Astrocyte (in vitro differentiated cells and primary cell): ENCODE measurements at regions not wholly inside any gene's neighbourhood (a gene's known extent, or its start where the extent isn't known, plus 50 kb on each side); places are given as distances from the start of the nearest gene placed in this dataset.

Experiments used
- DNase-seq: peaks from one replicate; pipeline ENCODE4 v3.0.0-alpha.2; 2010; ENCODE audit warnings: low read depth
- FAIRE-seq: peaks from 2 replicates; lab custom pipeline; 2011; peaks lifted over from hg19 to GRCh38; lab: Jason Lieb, UNC
- H2AFZ ChIP-seq: 2 replicates; pipeline ENCODE4 v1.6.0; 2012; ENCODE audit warnings: low read depth, low read length, inconsistent platforms
- H3K27ac ChIP-seq: 2 replicates; pipeline ENCODE4 v1.5.1; 2011; ENCODE audit warnings: low read depth, low read length, inconsistent platforms
- H3K27me3 ChIP-seq: 2 replicates; pipeline ENCODE4 v1.6.0; 2011; ENCODE audit warnings: low read length, inconsistent platforms; ENCODE audit not compliant: insufficient read depth
- H3K36me3 ChIP-seq: 2 replicates; pipeline ENCODE4 v1.5.1; 2011; ENCODE audit warnings: low read length, inconsistent platforms; ENCODE audit not compliant: insufficient read depth
- H3K4me1 ChIP-seq: 2 replicates; pipeline ENCODE4 v1.5.1; 2011; ENCODE audit warnings: low read length, inconsistent platforms; ENCODE audit not compliant: insufficient read depth
- H3K4me2 ChIP-seq: 2 replicates; pipeline ENCODE4 v1.6.0; 2012; ENCODE audit warnings: low read length, inconsistent platforms
- H3K4me3 ChIP-seq: 2 replicates; pipeline ENCODE4 v1.5.1; 2011; ENCODE audit warnings: low read depth, mild to moderate bottlenecking, low read length, inconsistent platforms; ENCODE audit not compliant: insufficient read depth
- H3K79me2 ChIP-seq: 2 replicates; pipeline ENCODE4 v1.6.0; 2012; ENCODE audit warnings: mild to moderate bottlenecking, low read length, inconsistent platforms; ENCODE audit not compliant: insufficient read depth
- H3K9ac ChIP-seq: 2 replicates; pipeline ENCODE4 v1.6.0; 2012; ENCODE audit warnings: mild to moderate bottlenecking, low read length, inconsistent platforms
- H3K9me3 ChIP-seq: 2 replicates; pipeline ENCODE4 v1.5.1; 2012; ENCODE audit warnings: low read depth, mild to moderate bottlenecking, low read length, inconsistent platforms; ENCODE audit not compliant: insufficient read depth
- H4K20me1 ChIP-seq: 2 replicates; pipeline ENCODE4 v1.6.0; 2012; ENCODE audit warnings: low read length, inconsistent platforms; ENCODE audit not compliant: insufficient read depth
- H3K27ac Mint-ChIP-seq: one replicate; pipeline ENCODE4 v1.8.0; 2021; ENCODE audit warnings: mild to moderate bottlenecking, mixed read lengths; ENCODE audit not compliant: unreplicated experiment
- H3K27me3 Mint-ChIP-seq: one replicate; pipeline ENCODE4 v1.8.0; 2021; ENCODE audit warnings: low read depth, mixed read lengths; ENCODE audit not compliant: unreplicated experiment
- H3K36me3 Mint-ChIP-seq: one replicate; pipeline ENCODE4 v1.8.0; 2021; ENCODE audit warnings: low read depth, mixed read lengths; ENCODE audit not compliant: unreplicated experiment
- H3K4me1 Mint-ChIP-seq: one replicate; pipeline ENCODE4 v1.8.0; 2021; ENCODE audit warnings: low read depth, mixed read lengths; ENCODE audit not compliant: unreplicated experiment
- H3K4me3 Mint-ChIP-seq: one replicate; pipeline ENCODE4 v1.8.0; 2021; ENCODE audit warnings: mild to moderate bottlenecking, moderate library complexity, mixed read lengths; ENCODE audit not compliant: unreplicated experiment
- H3K9me3 Mint-ChIP-seq: one replicate; pipeline ENCODE4 v1.8.0; 2021; ENCODE audit warnings: mild to moderate bottlenecking, mixed read lengths; ENCODE audit not compliant: unreplicated experiment
- CTCF ChIP-seq: IDR thresholded peaks from 2 replicates; pipeline ENCODE4 v1.5.1; 2011; ENCODE audit warnings: low read depth, mild to moderate bottlenecking, inconsistent platforms, low read length, moderate library complexity; ENCODE audit not compliant: insufficient read depth
- EZH2 ChIP-seq: IDR thresholded peaks from 2 replicates; pipeline ENCODE4 v1.6.1; 2012; ENCODE audit warnings: mild to moderate bottlenecking, low read length, inconsistent platforms; ENCODE audit not compliant: insufficient read depth

DNA sequence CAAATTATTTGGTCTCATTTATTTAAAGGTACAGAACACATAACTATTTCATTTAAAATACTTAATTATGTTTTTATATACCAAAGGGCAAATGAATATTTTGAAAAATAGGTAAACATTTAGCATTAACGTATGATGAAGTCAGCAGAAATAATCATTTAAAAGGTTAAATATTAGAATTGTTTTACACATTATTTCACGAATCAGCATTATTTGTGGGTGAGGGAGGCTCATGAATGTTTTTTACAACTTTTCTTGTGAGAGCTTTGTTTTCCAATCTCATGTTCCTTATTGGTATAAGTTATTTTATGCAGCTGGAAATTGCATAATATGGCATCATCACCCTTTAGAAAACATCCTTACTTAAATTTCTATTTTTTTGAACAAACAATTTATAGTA lies 73.9 kb upstream of the FSTL5 start:
- Histone ChIP-seq H4K20me1 (no peaks in the 10 kb centered on the region), H3K79me2 (no peaks in the 10 kb centered on the region), H3K27me3 (no peaks in the 10 kb centered on the region), H3K4me1 (no peaks in the 10 kb centered on the region), H3K9ac (no peak overlapping the region), H3K4me2 (no peak overlapping the region), H2AFZ (no peak overlapping the region), H3K9me3 (no peaks in the 10 kb centered on the region), H3K36me3 (no peaks in the 10 kb centered on the region), H3K27ac (no peak overlapping the region), H3K4me3 (no peak overlapping the region)
- no peak overlapping the region for H3K4me3 Mint-ChIP-seq
- H3K36me3 Mint-ChIP-seq = no peaks in the 10 kb centered on the region
- H3K4me1 Mint-ChIP-seq = no peaks in the 10 kb centered on the region
- no peak for TF ChIP-seq CTCF
- TF ChIP-seq EZH2 = no peak
- H3K9me3 Mint-ChIP-seq = no peaks in the 10 kb centered on the region
- H3K27me3 Mint-ChIP-seq = no peaks in the 10 kb centered on the region
- no peak overlapping the region for H3K27ac Mint-ChIP-seq
- FAIRE-seq (no peak), DNase-seq (no peak)

DNA sequence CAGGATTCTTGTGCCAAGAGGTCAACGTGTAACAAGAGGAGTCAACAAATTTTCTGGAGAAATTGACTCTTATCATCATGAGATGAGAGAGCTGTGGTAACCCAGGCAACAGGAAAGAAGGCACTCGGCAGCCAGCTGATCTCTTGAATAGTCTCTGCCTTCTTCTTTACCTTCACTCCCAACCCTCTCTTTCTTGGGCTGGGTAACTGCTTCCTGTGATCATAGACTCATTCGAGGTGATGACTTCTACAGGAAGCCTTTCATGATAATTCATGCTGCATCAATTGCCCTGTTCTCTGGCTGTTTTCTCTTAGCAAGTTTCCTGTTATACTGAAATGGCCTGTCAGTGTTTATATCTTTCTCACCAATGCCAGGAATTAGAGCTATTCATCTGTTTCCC lies 70.8 kb upstream of the FSTL5 start:
- no peaks in the 10 kb centered on the region for H3K9me3 Mint-ChIP-seq
- no peaks in the 10 kb centered on the region for H3K4me1 ChIP-seq
- DNase-seq (no peak), FAIRE-seq (no peak)
- peaks cover 8% of the 10 kb centered on the region for H3K4me1 Mint-ChIP-seq
- H3K36me3 Mint-ChIP-seq = no peaks in the 10 kb centered on the region
- no peak overlapping the region for H3K4me3 ChIP-seq
- no peak overlapping the region for H2AFZ ChIP-seq
- no peaks in the 10 kb centered on the region for H3K9me3 ChIP-seq
- H3K79me2 ChIP-seq = no peaks in the 10 kb centered on the region
- TF ChIP-seq EZH2 (no peak), CTCF (no peak)
- H3K4me2 ChIP-seq = no peak overlapping the region
- no peaks in the 10 kb centered on the region for H4K20me1 ChIP-seq
- H3K4me3 Mint-ChIP-seq = no peak overlapping the region
- H3K36me3 ChIP-seq = no peaks in the 10 kb centered on the region
- no peaks in the 10 kb centered on the region for H3K27me3 Mint-ChIP-seq
- H3K27ac Mint-ChIP-seq = no peak overlapping the region
- no peak overlapping the region for H3K27ac ChIP-seq
- H3K9ac ChIP-seq = no peak overlapping the region
- no peaks in the 10 kb centered on the region for H3K27me3 ChIP-seq

- Histone ChIP-seq H3K9ac (no peak overlapping the region), H3K27me3 (no peaks in the 10 kb centered on the region), H3K4me1 (no peaks in the 10 kb centered on the region), H2AFZ (no peak overlapping the region), H3K4me3 (no peak overlapping the region), H3K79me2 (no peaks in the 10 kb centered on the region), H4K20me1 (no peaks in the 10 kb centered on the region), H3K27ac (no peak overlapping the region), H3K4me2 (no peak overlapping the region), H3K9me3 (no peaks in the 10 kb centered on the region), H3K36me3 (no peaks in the 10 kb centered on the region)
- peak overlapping the region; percentile 20 for H3K27ac Mint-ChIP-seq
- H3K27me3 Mint-ChIP-seq = no peaks in the 10 kb centered on the region
- no peaks in the 10 kb centered on the region for H3K9me3 Mint-ChIP-seq
- H3K36me3 Mint-ChIP-seq = no peaks in the 10 kb centered on the region
- FAIRE-seq (no peak), DNase-seq (no peak)
- no peak overlapping the region for H3K4me3 Mint-ChIP-seq
- H3K4me1 Mint-ChIP-seq = peaks cover 8% of the 10 kb centered on the region
- no peak for TF ChIP-seq CTCF
- no peak for TF ChIP-seq EZH2
Measured at GRCh38 chr4:162232349-162232748, 68.5 kb upstream of the FSTL5 start.
